MG63 (cell line): ENCODE measurements at regions not wholly inside any gene's neighbourhood (a gene's known extent, or its start where the extent isn't known, plus 50 kb on each side); places are given as distances from the start of the nearest gene placed in this dataset.

Experiments used
- DNase-seq: peaks from one replicate; pipeline ENCODE4 v3.0.0-alpha.2; 2020
- H3K27me3 ChIP-seq: fragments of 250-450 bp; sonication (Bioruptor Pico); 2 replicates; pipeline ENCODE4 v1.5.1; 2020; ENCODE audit warnings: mild to moderate bottlenecking, moderate library complexity
- H3K36me3 ChIP-seq: fragments of 250-450 bp; sonication (Bioruptor Pico); 2 replicates; pipeline ENCODE4 v1.5.1; 2020; ENCODE audit warnings: mild to moderate bottlenecking, moderate library complexity
- H3K4me3 ChIP-seq: fragments of 250-450 bp; sonication (Bioruptor Pico); 2 replicates; pipeline ENCODE4 v1.5.1; 2020; ENCODE audit warnings: mild to moderate bottlenecking, moderate library complexity
- H3K9me3 ChIP-seq: fragments of 250-450 bp; sonication (Bioruptor Pico); 2 replicates; pipeline ENCODE4 v1.5.1; 2020; ENCODE audit warnings: mild to moderate bottlenecking, moderate library complexity

GRCh38 chr3:189070965-189071364, 100.8 kb upstream of the TPRG1 start:
- no peak for DNase-seq
- Histone ChIP-seq H3K4me3 (no peak overlapping the region), H3K9me3 (no peaks in the 10 kb centered on the region), H3K27me3 (no peaks in the 10 kb centered on the region), H3K36me3 (no peaks in the 10 kb centered on the region)

- DNase-seq = no peak
- Histone ChIP-seq H3K27me3 (no peaks in the 10 kb centered on the region), H3K4me3 (no peak overlapping the region), H3K9me3 (no peaks in the 10 kb centered on the region), H3K36me3 (no peaks in the 10 kb centered on the region)
These were observed 100.3 kb upstream of the TPRG1 start for GRCh38 chr3:189071446-189071845.

GRCh38 chr3:189076449-189076848, 95.3 kb upstream of the TPRG1 start:
- Histone ChIP-seq H3K4me3 (no peak overlapping the region), H3K36me3 (no peaks in the 10 kb centered on the region), H3K27me3 (peaks cover 23% of the 10 kb centered on the region), H3K9me3 (no peaks in the 10 kb centered on the region)
- no peak for DNase-seq

- Histone ChIP-seq H3K9me3 (no peaks in the 10 kb centered on the region), H3K4me3 (no peak overlapping the region), H3K27me3 (peaks cover 29% of the 10 kb centered on the region), H3K36me3 (no peaks in the 10 kb centered on the region)
- DNase-seq = no peak
These were observed 91.0 kb upstream of the TPRG1 start for GRCh38 chr3:189080745-189081144.

GRCh38 chr3:189082666-189083427, 88.9 kb upstream of the TPRG1 start:
- Histone ChIP-seq H3K27me3 (peaks cover 27% of the 10 kb centered on the region), H3K36me3 (no peaks in the 10 kb centered on the region), H3K9me3 (peaks cover 4% of the 10 kb centered on the region), H3K4me3 (no peak overlapping the region)
- no peak for DNase-seq

GRCh38 chr3:189084620-189085019, 87.2 kb upstream of the TPRG1 start:
- peaks cover 22% of the 10 kb centered on the region for H3K27me3 ChIP-seq
- DNase-seq = no peak
- H3K9me3 ChIP-seq = peaks cover 4% of the 10 kb centered on the region
- H3K4me3 ChIP-seq = no peak overlapping the region
- H3K36me3 ChIP-seq = no peaks in the 10 kb centered on the region

- H3K27me3 ChIP-seq = peaks cover 6% of the 10 kb centered on the region
- H3K4me3 ChIP-seq = no peak overlapping the region
- peaks cover 1% of the 10 kb centered on the region for H3K9me3 ChIP-seq
- no peak for DNase-seq
- H3K36me3 ChIP-seq = no peaks in the 10 kb centered on the region
These were observed 79.2 kb upstream of the TPRG1 start for GRCh38 chr3:189092547-189092946.

- Histone ChIP-seq H3K4me3 (no peak overlapping the region), H3K36me3 (no peaks in the 10 kb centered on the region), H3K9me3 (no peaks in the 10 kb centered on the region), H3K27me3 (peaks cover 2% of the 10 kb centered on the region; the same call in 1 of the 2 replicates)
- DNase-seq = no peak
These were observed 77.2 kb upstream of the TPRG1 start for GRCh38 chr3:189094539-189094938.

GRCh38 chr3:189096092-189096491, 75.7 kb upstream of the TPRG1 start:
- no peaks in the 10 kb centered on the region for H3K9me3 ChIP-seq
- H3K4me3 ChIP-seq = no peak overlapping the region

GRCh38 chr3:189099031-189099471, 72.7 kb upstream of the TPRG1 start:
- Histone ChIP-seq H3K4me3 (no peak overlapping the region), H3K27me3 (0 out of 2 replicates have a peak, but pooled peaks cover 2% of the 10 kb centered on the region), H3K9me3 (no peaks in the 10 kb centered on the region), H3K36me3 (no peaks in the 10 kb centered on the region)
- DNase-seq = no peak

More at GRCh38 chr3:189096092-189096491, 75.7 kb upstream of the TPRG1 start:
- Histone ChIP-seq H3K27me3 (no peaks in the 10 kb centered on the region), H3K36me3 (no peaks in the 10 kb centered on the region)
- DNase-seq = no peak

- Histone ChIP-seq H3K4me3 (no peak overlapping the region), H3K9me3 (no peaks in the 10 kb centered on the region), H3K36me3 (no peaks in the 10 kb centered on the region), H3K27me3 (peaks cover 4% of the 10 kb centered on the region; the same call in 1 of the 2 replicates)
- DNase-seq = no peak
These were observed 72.1 kb upstream of the TPRG1 start for GRCh38 chr3:189099505-189100290.

GRCh38 chr3:189100866-189101265, 70.9 kb upstream of the TPRG1 start:
- peaks cover 11% of the 10 kb centered on the region; the same call in 1 of the 2 replicates for H3K27me3 ChIP-seq
- DNase-seq = no peak
- H3K9me3 ChIP-seq = no peaks in the 10 kb centered on the region
- no peak overlapping the region for H3K4me3 ChIP-seq
- H3K36me3 ChIP-seq = no peaks in the 10 kb centered on the region

- Histone ChIP-seq H3K9me3 (no peaks in the 10 kb centered on the region), H3K4me3 (no peak overlapping the region), H3K27me3 (peaks cover 11% of the 10 kb centered on the region; the same call in 1 of the 2 replicates), H3K36me3 (no peaks in the 10 kb centered on the region)
- DNase-seq = no peak
These were observed 70.2 kb upstream of the TPRG1 start for GRCh38 chr3:189101594-189101993.

GRCh38 chr3:189103208-189103607, 68.6 kb upstream of the TPRG1 start:
- Histone ChIP-seq H3K27me3 (peaks cover 18% of the 10 kb centered on the region; the same call in 1 of the 2 replicates), H3K4me3 (no peak overlapping the region), H3K9me3 (no peaks in the 10 kb centered on the region), H3K36me3 (no peaks in the 10 kb centered on the region)
- no peak for DNase-seq

GRCh38 chr3:189108067-189108466, 63.7 kb upstream of the TPRG1 start:
- H3K27me3 ChIP-seq = peaks cover 22% of the 10 kb centered on the region; the same call in 1 of the 2 replicates
- no peak overlapping the region for H3K4me3 ChIP-seq
- H3K9me3 ChIP-seq = no peaks in the 10 kb centered on the region
- no peaks in the 10 kb centered on the region for H3K36me3 ChIP-seq
- no peak for DNase-seq

- Histone ChIP-seq H3K36me3 (no peaks in the 10 kb centered on the region), H3K27me3 (peaks cover 21% of the 10 kb centered on the region; the same call in 1 of the 2 replicates), H3K9me3 (no peaks in the 10 kb centered on the region), H3K4me3 (no peak overlapping the region)
- DNase-seq = no peak
These were observed 63.0 kb upstream of the TPRG1 start for GRCh38 chr3:189108735-189109134.

- DNase-seq = no peak
- Histone ChIP-seq H3K4me3 (no peak overlapping the region), H3K27me3 (peaks cover 20% of the 10 kb centered on the region; the same call in 1 of the 2 replicates), H3K36me3 (no peaks in the 10 kb centered on the region), H3K9me3 (no peaks in the 10 kb centered on the region)
These were observed 62.6 kb upstream of the TPRG1 start for GRCh38 chr3:189109145-189109544.
